ENCODE measurements at regions not wholly inside any gene's neighbourhood (a gene's known extent, or its start where the extent isn't known, plus 50 kb on each side); places are given as distances from the start of the nearest gene placed in this dataset.
A peak's percentile ranks its signal among the peaks of the same experiment; 100 is the strongest.
"Not testable (repeated sequence)": the region's sequence is repeated elsewhere in the genome, so short reads cannot be mapped to it uniquely, and the experiment has no call there.

DNA sequence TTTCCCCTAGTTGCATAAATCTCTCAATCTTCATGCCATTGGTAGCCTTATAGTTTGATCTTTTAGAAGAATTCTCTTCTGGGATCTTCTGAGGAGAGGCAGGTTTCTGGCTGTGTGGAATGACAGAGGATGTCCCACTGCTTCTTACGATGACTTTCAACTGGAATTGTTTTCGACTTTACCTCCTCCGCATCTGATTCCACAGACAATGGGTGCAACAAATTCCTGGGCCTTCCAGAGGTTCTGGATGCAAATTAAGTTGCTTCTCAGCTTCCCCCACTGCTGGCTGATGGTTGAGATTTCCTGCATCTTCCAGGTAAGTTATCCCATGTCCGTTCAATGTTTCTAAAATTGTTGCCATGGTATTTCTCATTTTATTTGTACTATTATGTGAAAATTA, 142.3 kb upstream of the TSC22D1 start:
- peaks cover 10% of the 10 kb centered on the region for H3K9me3 Mint-ChIP-seq

DNA sequence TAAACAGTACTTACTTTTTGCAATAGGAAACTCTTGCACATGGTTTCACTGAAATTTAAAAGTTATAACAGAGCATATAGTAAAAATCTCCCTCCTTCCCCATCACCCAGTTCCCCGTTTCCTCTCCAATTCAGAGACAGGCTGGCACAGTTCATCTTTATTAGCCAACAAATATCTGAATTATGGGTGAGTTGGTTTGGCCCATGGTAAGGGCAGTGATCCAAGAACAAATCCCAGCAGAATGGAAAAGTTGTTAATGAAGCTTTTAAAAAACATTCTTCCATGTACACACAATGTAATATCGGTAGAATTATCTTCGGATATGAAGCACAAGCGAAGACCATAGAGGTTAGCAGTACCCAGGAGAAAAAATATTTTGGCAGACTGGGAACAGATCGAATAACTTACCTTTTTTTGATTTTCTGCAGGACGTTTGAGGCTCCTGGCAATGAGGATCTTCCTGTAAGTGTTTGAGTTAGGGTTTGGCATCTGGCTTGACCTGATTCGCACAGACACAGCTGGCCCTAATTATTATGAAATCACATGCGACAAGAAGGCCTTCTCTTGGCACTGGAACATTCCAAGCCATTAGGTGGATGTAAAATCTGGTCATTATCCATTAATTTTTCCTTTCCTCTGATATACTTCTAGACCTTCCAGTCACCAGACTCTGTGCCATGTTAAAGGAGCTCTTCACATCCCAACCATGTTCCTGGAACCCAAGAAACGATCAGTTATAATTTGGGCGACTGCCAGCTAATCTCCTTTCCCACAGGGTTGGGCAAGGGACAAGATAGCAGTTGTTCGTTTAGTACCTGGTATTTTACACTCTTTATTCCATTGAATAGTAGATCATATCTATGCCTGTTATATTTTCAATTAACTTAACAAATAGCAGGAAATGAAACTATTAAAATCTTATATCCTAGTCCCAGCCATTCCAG, 139.4 kb upstream of the TSC22D1 start:
- peaks cover 56% of the 10 kb centered on the region for H3K4me1 Mint-ChIP-seq (ENCODE audit: low read depth)
- no peaks in the 10 kb centered on the region for H3K9me3 Mint-ChIP-seq
- no peaks in the 10 kb centered on the region for H3K27me3 Mint-ChIP-seq (ENCODE audit: insufficient read depth)
- H3K27ac Mint-ChIP-seq: peak overlapping the region; percentile 86
- peak overlapping the region; percentile 69 for H3K4me3 Mint-ChIP-seq
- TF ChIP-seq, protein P1, sequence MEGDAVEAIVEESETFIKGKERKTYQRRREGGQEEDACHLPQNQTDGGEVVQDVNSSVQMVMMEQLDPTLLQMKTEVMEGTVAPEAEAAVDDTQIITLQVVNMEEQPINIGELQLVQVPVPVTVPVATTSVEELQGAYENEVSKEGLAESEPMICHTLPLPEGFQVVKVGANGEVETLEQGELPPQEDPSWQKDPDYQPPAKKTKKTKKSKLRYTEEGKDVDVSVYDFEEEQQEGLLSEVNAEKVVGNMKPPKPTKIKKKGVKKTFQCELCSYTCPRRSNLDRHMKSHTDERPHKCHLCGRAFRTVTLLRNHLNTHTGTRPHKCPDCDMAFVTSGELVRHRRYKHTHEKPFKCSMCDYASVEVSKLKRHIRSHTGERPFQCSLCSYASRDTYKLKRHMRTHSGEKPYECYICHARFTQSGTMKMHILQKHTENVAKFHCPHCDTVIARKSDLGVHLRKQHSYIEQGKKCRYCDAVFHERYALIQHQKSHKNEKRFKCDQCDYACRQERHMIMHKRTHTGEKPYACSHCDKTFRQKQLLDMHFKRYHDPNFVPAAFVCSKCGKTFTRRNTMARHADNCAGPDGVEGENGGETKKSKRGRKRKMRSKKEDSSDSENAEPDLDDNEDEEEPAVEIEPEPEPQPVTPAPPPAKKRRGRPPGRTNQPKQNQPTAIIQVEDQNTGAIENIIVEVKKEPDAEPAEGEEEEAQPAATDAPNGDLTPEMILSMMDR (IDR thresholded peaks at IDR 0.05): no peak
- DNase-seq: no peak
- no peaks in the 10 kb centered on the region for H3K36me3 Mint-ChIP-seq (ENCODE audit: low read depth)

More for the DNA sequence above, 142.3 kb upstream of the TSC22D1 start:
- no peak for DNase-seq
- peaks cover 59% of the 10 kb centered on the region for H3K4me1 Mint-ChIP-seq (ENCODE audit: low read depth)
- no peak overlapping the region for H3K27ac Mint-ChIP-seq
- H3K4me3 Mint-ChIP-seq: no peak overlapping the region
- TF ChIP-seq, protein P1 (IDR thresholded peaks at IDR 0.05): no peak
- peaks cover 17% of the 10 kb centered on the region for H3K36me3 Mint-ChIP-seq (ENCODE audit: low read depth)
- H3K27me3 Mint-ChIP-seq (ENCODE audit: insufficient read depth): no peaks in the 10 kb centered on the region

DNA sequence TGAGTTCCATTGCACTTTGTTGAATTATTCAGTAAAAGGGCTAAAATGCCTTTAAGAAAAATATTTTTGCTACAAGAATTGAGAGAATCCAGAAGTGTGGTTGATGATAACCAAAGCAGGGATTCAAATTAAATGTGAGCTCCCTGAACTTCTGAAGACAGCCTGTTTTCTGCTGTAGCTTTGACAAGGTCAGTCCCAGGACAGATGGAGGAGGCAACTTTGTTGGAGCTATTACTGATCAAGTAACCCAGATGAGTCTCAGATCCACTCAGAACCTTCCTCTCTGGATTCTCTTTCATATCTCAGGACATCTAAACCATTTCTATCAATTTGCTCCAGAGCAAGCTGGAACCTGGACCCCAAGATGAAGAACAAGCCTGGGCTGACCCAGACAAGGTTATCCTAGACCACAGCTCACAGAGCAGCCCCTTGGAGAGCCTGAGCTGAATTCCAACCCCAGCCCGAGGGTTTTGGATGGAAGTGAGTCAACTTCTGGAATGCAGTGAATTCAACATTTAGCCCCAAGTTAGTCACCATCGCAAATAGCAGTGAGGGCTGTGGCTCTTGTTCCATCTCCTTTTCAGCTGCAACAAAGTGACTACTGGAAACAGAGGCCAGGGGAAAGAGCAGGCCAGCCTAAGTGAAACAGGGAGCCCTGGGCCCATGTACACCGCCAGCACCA, 137.8 kb upstream of the TSC22D1 start:
- Mint-ChIP-seq H3K4me3 (peak overlapping the region; percentile 41), H3K4me1 (ENCODE audit: low read depth) (peaks cover 52% of the 10 kb centered on the region), H3K27ac (peak overlapping the region; percentile 86)

DNA sequence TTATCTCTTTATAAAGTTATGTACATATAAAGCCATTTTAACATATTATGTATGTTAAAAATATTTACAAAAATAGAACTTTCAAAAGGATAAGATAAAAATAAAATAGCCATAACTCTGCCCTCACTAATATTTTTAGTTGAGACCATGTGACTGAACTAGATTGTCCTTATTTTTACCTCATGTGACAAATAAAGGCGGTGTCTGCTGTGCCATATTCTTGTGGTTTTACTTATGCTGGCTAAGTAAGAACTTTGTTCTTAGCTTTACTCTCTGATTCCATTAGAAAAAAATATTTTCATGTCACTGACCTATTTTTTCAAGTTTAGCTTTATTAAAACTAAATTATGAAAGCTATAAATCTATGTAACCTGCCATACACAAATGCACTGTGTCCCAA, 135.6 kb upstream of the TSC22D1 start:
- Mint-ChIP-seq H3K27me3 (ENCODE audit: insufficient read depth) (no peaks in the 10 kb centered on the region; the same call in 1 of the 2 replicates), H3K4me1 (ENCODE audit: low read depth) (peaks cover 52% of the 10 kb centered on the region), H3K36me3 (ENCODE audit: low read depth) (peaks cover 20% of the 10 kb centered on the region), H3K9me3 (peaks cover 16% of the 10 kb centered on the region), H3K27ac (peak overlapping the region; percentile 74), H3K4me3 (no peak overlapping the region; the same call in 1 of the 2 replicates)
- no peak for DNase-seq
- TF ChIP-seq, protein P1 (IDR thresholded peaks at IDR 0.05): no peak

More for the DNA sequence above, 137.8 kb upstream of the TSC22D1 start:
- peak; percentile 90 for DNase-seq
- TF ChIP-seq, protein P1 (IDR thresholded peaks at IDR 0.05): no peak
- H3K9me3 Mint-ChIP-seq: peaks cover 2% of the 10 kb centered on the region; the same call in 1 of the 2 replicates
- H3K36me3 Mint-ChIP-seq (ENCODE audit: low read depth): peaks cover 1% of the 10 kb centered on the region; the same call in 1 of the 2 replicates
- H3K27me3 Mint-ChIP-seq (ENCODE audit: insufficient read depth): no peaks in the 10 kb centered on the region

DNA sequence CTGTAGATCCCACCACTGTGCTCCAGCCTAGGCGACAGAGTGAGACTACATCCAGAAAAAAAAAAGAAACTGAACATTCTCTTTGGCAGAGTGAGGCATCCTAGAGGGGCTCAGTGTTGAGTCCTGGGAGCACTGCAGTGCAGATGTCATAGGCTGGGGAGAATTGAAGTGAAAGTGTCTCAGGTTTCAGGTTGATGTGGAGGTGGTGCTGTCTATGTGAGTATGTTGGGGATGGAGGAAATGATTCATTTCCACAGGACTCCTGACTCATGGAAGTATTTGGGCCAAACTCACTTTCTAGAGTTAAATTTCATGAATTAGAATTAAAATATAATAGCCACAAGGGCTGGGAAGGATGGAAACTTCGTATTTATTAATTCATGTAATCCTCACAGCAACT, 134.4 kb upstream of the TSC22D1 start:
- peaks cover 23% of the 10 kb centered on the region for H3K36me3 Mint-ChIP-seq (ENCODE audit: low read depth)
- H3K27ac Mint-ChIP-seq: peak overlapping the region; percentile 74
- DNase-seq: peak; percentile 77
- H3K9me3 Mint-ChIP-seq: peaks cover 16% of the 10 kb centered on the region
- peaks cover 45% of the 10 kb centered on the region for H3K4me1 Mint-ChIP-seq (ENCODE audit: low read depth)
- peak overlapping the region; percentile 62 for H3K4me3 Mint-ChIP-seq
- H3K27me3 Mint-ChIP-seq (ENCODE audit: insufficient read depth): no peaks in the 10 kb centered on the region; the same call in 1 of the 2 replicates
- TF ChIP-seq, protein P1 (IDR thresholded peaks at IDR 0.05): no peak

DNA sequence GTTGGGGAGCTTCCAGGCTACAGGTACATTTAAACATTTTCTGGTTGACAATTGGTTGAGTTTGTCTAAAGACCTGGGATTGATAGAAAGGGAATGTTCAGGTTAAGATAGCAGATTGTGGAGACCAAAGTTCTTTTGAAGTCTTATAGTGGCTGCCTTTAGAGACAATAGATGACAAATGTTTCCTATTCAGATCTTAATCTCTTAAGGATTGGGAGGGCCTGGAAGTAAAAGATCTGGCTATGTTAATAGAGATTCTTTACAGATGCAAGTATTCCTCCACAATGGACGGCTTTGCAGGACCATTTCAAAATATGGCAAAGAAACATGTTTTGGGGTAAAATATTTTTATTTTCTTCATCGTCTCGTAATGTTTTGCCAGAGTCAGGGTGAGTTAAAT, 128.7 kb upstream of the TSC22D1 start:
- H3K4me1 Mint-ChIP-seq (ENCODE audit: low read depth): peaks cover 14% of the 10 kb centered on the region
- peaks cover 23% of the 10 kb centered on the region for H3K36me3 Mint-ChIP-seq (ENCODE audit: low read depth)
- not testable (repeated sequence) for H3K27ac Mint-ChIP-seq; DNase-seq; H3K4me3 Mint-ChIP-seq; H3K27me3 Mint-ChIP-seq (ENCODE audit: insufficient read depth)
- H3K9me3 Mint-ChIP-seq: peaks cover 16% of the 10 kb centered on the region

All from HFFc6 (cell line).